OCI-LY3 (cell line): ENCODE measurements at regions not wholly inside any gene's neighbourhood (a gene's known extent, or its start where the extent isn't known, plus 50 kb on each side); places are given as distances from the start of the nearest gene placed in this dataset.

Experiments used
- CTCF ChIP-seq: fragments of 200-600, 300-600 bp; sonication (generic); IDR thresholded peaks from 2 replicates; pipeline ENCODE4 v1.5.1; 2014; ENCODE audit warnings: antibody characterized with exemption, low read length, low read depth
- EZH2phosphoT487 ChIP-seq: fragments of 200-600 bp; shearing (Covaris generic); IDR thresholded peaks from 2 replicates; pipeline ENCODE4 v1.6.1; 2018; ENCODE audit warnings: antibody characterized with exemption, mixed run types, low read depth

GRCh38 chr3:176905331-176905730 is 292.0 kb downstream of the TBL1XR1 start:
- no peak for TF ChIP-seq CTCF
- no peak for TF ChIP-seq EZH2phosphoT487
